GM12872 (cell line): ENCODE measurements at regions not wholly inside any gene's neighbourhood (a gene's known extent, or its start where the extent isn't known, plus 50 kb on each side); places are given as distances from the start of the nearest gene placed in this dataset.

Source experiments
- TF ChIP-seq, protein P1 (sequence below): IDR thresholded peaks from 3 replicates; pipeline ENCODE4 v1.5.1; 2011; ENCODE audit warnings: low read depth, mild to moderate bottlenecking, low read length, moderate library complexity; ENCODE audit not compliant: insufficient read depth

DNA sequence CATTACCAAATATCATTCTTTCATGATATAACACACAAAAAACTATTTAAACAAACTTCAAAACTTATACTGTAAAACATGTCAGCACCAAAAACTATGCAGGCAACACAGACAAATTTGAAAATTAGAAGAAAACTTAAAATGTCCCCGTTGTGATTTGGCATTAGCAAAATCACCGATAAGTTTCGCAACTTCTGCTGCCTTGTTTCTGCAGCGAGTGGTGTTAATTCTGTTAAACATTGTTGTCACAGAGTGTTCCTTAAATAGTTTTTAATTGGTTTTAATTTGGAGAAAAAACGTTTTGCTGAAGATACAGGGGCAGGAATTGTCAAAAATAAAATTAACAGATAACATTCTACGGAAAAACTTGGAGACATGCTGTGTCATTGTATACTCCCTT lies 160.6 kb downstream of the RPLP1 start:
- TF ChIP-seq, protein P1, sequence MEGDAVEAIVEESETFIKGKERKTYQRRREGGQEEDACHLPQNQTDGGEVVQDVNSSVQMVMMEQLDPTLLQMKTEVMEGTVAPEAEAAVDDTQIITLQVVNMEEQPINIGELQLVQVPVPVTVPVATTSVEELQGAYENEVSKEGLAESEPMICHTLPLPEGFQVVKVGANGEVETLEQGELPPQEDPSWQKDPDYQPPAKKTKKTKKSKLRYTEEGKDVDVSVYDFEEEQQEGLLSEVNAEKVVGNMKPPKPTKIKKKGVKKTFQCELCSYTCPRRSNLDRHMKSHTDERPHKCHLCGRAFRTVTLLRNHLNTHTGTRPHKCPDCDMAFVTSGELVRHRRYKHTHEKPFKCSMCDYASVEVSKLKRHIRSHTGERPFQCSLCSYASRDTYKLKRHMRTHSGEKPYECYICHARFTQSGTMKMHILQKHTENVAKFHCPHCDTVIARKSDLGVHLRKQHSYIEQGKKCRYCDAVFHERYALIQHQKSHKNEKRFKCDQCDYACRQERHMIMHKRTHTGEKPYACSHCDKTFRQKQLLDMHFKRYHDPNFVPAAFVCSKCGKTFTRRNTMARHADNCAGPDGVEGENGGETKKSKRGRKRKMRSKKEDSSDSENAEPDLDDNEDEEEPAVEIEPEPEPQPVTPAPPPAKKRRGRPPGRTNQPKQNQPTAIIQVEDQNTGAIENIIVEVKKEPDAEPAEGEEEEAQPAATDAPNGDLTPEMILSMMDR, result no peak

DNA sequence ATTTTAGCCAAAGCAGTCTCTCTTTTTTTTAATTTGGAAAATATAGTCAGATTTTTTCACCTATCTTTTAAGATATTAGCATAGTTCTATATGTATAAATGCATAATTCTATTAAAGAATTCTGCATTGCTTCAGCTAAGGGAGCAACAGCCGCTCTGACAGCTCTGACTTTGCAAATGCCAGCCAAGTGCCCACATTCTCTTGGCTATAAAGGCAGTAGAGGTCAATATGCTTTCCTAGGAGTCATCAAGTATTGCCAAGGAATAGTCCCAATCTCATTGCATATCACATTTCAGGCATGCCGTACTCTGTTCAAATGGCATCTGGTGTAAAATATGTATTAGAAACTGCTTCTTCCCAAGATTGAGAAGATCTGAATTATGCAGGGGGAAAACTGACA lies 161.4 kb downstream of the RPLP1 start:
- TF ChIP-seq, protein P1, result no peak

DNA sequence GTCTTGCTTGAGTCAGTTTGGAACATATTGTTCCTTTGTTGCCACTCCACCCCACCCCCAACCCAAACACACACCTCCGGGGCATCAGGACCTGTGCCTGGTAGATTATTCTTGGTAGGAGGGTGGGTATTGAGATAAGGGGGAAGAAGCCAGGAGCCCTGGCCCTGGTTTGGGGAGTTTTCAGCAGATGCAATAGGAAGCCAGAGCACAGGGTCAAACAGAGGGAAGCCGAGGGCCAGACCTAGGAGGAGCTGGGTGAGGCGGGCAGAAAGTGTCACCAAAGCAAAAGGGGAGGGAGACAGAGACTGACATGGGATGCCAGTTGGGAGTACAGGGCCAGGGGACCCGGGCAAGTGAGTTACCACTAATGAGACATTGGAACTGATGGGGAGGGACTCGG lies 163.1 kb downstream of the RPLP1 start:
- TF ChIP-seq, protein P1, result no peak

DNA sequence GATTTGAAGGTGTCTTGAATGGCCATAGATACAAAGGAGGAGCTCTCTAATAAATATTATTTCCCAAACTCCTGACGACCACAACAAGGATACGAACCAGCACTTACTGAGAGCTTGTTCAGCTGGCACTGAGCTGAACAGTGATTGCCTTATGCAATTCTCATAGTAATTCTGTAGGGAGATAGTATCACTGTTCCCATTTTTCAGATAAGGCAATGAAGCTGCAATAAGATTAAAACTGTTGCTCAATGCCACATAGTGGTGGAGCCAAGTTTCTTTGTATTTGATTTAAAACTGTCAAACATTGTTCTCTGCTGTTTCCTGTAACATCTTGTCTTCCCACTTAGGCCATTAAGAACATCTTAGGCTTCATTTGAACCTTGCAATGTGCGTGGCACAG lies 163.9 kb downstream of the RPLP1 start:
- TF ChIP-seq, protein P1, result no peak

DNA sequence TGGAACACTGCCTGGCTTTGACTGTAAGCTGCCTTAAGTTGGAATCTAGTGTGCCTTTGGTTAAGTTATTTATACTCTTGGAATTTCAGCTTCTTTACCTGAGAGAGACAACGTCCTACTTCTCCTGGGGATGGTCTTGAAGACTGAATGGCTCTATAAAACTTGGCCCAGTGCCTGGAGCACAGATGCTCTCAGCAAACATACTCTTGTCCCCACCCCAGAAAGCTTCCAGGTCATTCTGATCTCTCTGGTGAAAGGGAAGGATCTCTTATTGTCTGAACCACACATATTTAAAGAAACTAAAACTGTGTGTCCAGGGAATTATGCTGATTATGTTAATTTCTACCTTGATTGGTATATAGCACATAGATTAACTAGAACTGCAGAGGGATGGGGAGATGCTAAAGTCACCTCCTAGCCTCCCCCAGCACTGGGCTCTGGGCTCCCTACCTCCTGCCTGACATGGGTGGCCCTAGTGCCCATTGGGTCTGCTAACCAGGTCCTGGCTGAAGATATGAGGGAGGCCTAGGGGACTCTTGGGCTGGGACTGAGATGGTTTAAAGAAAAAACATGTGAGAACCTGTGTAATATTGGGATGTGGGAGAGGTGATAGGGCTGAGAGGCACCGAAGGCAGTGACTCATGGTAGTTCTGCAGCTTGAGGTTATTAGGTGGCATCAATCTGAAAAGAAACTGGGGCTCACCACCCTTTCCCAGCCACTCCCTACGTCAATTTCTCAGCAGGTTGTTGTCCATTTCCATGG lies 171.0 kb downstream of the RPLP1 start:
- TF ChIP-seq, protein P1, result no peak

DNA sequence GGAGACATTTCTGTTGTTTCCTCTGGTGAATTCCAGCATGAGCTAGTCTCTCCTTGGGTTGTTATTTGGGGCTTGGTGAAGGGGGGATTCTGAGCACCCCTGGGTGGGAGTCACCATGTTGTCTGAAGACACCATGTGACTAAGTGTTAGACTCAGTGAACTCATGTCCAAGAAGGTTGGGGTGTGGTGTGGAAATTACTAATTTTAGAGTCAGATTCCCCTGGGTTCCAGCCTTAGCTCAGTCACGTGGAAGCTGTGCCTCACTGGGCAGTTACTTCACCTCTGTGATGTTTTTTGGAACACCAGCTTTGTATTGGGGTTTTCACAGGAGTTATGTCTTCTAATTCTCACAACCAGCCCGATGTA lies 171.5 kb downstream of the RPLP1 start:
- TF ChIP-seq, protein P1, result no peak

DNA sequence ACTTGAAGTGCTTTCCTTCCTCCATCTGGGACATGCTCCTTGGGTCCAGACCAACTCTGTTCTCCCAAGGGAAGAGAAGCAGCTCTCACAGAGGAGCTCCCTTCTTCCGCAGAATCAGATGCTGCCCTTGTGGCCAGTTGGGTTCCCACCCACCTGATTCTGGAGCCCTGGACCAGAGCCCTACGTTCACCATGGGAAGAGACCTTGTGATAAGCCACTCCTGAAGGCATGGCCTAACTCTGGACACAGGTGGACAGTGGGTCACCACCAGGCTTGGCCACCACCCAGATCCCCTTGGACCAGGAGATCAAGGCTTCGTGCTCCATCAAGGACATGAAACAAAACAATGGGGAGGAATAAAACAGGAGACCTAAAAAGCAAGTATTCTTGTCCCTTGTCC lies 172.2 kb downstream of the RPLP1 start:
- TF ChIP-seq, protein P1, result no peak

DNA sequence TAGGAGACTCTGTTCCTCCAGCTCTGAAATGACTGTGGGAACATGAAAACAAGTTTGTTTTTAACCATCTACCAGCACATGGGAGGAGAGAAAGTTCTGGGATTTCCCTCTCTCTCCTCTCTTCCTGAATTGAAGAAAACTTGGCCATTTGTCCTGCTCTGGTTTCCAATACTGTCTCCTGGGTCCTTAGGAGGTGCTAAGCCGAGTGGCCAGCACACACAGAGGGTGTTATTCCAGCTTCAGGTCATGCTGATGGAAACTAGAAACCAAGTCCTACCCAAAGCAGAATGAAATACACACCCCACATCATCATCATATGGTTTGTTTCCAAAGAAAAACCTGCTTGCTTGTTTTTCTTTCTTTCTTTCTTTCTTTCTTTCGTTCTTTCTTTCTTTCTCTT lies 172.7 kb downstream of the RPLP1 start:
- TF ChIP-seq, protein P1, result no peak
